ENCODE measurements at regions not wholly inside any gene's neighbourhood (a gene's known extent, or its start where the extent isn't known, plus 50 kb on each side); places are given as distances from the start of the nearest gene placed in this dataset.

DNA sequence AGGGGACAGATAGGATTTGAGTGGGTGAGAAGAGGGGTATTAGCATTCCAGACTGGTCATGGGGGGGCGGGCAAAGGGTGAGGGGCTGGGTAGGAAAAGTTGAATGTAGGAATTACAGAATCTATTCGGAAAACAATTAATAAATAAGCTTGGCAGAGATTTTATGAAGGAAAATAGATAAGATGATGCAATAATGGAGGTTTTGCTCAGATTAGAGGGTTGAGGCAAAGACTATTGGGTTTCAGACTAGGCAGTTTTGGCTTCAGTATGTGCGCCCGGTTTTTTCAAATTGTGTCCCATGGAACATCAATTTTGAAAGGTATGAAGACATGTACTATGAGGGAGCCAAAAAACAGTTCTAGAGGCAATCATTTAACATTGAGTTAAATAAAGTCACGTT lies 410.6 kb downstream of the SPRY1 start:
- TF ChIP-seq, protein P1, sequence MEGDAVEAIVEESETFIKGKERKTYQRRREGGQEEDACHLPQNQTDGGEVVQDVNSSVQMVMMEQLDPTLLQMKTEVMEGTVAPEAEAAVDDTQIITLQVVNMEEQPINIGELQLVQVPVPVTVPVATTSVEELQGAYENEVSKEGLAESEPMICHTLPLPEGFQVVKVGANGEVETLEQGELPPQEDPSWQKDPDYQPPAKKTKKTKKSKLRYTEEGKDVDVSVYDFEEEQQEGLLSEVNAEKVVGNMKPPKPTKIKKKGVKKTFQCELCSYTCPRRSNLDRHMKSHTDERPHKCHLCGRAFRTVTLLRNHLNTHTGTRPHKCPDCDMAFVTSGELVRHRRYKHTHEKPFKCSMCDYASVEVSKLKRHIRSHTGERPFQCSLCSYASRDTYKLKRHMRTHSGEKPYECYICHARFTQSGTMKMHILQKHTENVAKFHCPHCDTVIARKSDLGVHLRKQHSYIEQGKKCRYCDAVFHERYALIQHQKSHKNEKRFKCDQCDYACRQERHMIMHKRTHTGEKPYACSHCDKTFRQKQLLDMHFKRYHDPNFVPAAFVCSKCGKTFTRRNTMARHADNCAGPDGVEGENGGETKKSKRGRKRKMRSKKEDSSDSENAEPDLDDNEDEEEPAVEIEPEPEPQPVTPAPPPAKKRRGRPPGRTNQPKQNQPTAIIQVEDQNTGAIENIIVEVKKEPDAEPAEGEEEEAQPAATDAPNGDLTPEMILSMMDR (IDR thresholded peaks at IDR 0.05; ENCODE audit: low read length): no peak
- TF ChIP-seq EZH2phosphoT487 (IDR thresholded peaks at IDR 0.05; ENCODE audit: low read length) (no peak), EZH2 (optimal IDR thresholded peaks at IDR 0.05; ENCODE audit: low read depth, low read length) (no peak)
- Histone ChIP-seq H4K20me1 (ENCODE audit: insufficient read depth, low read length) (no peaks in the 10 kb centered on the region), H3K9me2 (replicated peaks; ENCODE audit: insufficient read depth, low read length) (no peaks in the 10 kb centered on the region), H3K4me3 (ENCODE audit: low read length) (no peak overlapping the region), H3K9me3 (replicated peaks; ENCODE audit: insufficient read depth, low read length) (no peaks in the 10 kb centered on the region), H3K27me3 (replicated peaks; ENCODE audit: insufficient read depth, low read length) (no peaks in the 10 kb centered on the region), H3K4me2 (ENCODE audit: low read depth, low read length) (no peak overlapping the region), H3K36me3 (replicated peaks; ENCODE audit: insufficient read depth, low read length) (no peaks in the 10 kb centered on the region), H3K79me2 (ENCODE audit: low read length) (no peaks in the 10 kb centered on the region), H3K9ac (ENCODE audit: low read length) (no peak overlapping the region), H3F3A (ENCODE audit: insufficient read depth, low read length) (no peaks in the 10 kb centered on the region), H3K27ac (ENCODE audit: low read length) (no peak overlapping the region), H2AFZ (ENCODE audit: low read length) (no peak overlapping the region), H3K4me1 (ENCODE audit: low read length) (0 out of 2 replicates have a peak, but pooled peaks cover 7% of the 10 kb centered on the region)
- DNase-seq: no peak

DNA sequence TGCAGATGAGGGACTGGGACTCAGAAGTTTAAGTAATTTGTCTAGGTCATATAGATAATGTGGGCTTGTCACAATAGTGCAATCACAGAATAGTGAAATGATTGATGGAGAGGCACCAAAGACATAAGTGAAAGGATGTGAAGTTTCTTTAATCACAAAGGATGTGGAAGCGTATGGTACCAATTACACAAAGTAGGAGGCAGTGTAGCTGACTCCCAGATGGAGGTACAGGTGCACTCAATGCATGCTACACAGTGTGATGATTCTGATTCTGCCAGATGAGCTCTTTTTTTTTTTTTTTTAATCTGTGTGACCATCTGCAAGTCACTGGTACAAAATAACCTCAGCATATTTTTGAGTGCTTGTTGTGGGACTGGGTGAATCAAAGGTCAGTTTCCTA lies 411.3 kb downstream of the SPRY1 start:
- H3K4me1 ChIP-seq (ENCODE audit: low read length): 0 out of 2 replicates have a peak, but pooled peaks cover 7% of the 10 kb centered on the region
- H2AFZ ChIP-seq (ENCODE audit: low read length): no peak overlapping the region
- no peaks in the 10 kb centered on the region for H3K36me3 ChIP-seq (replicated peaks; ENCODE audit: insufficient read depth, low read length)
- DNase-seq: no peak
- H3K9ac ChIP-seq (ENCODE audit: low read length): no peak overlapping the region
- no peaks in the 10 kb centered on the region for H4K20me1 ChIP-seq (ENCODE audit: insufficient read depth, low read length)
- no peak overlapping the region for H3K27ac ChIP-seq (ENCODE audit: low read length)
- no peak overlapping the region for H3K4me2 ChIP-seq (ENCODE audit: low read depth, low read length)
- no peak overlapping the region for H3K4me3 ChIP-seq (ENCODE audit: low read length)
- H3K79me2 ChIP-seq (ENCODE audit: low read length): no peaks in the 10 kb centered on the region
- H3K9me2 ChIP-seq (replicated peaks; ENCODE audit: insufficient read depth, low read length): no peaks in the 10 kb centered on the region
- H3K9me3 ChIP-seq (replicated peaks; ENCODE audit: insufficient read depth, low read length): no peaks in the 10 kb centered on the region
- no peaks in the 10 kb centered on the region for H3F3A ChIP-seq (ENCODE audit: insufficient read depth, low read length)
- no peaks in the 10 kb centered on the region for H3K27me3 ChIP-seq (replicated peaks; ENCODE audit: insufficient read depth, low read length)
- TF ChIP-seq, protein P1 (IDR thresholded peaks at IDR 0.05; ENCODE audit: low read length): no peak
- TF ChIP-seq EZH2 (optimal IDR thresholded peaks at IDR 0.05; ENCODE audit: low read depth, low read length): no peak
- no peak for TF ChIP-seq EZH2phosphoT487 (IDR thresholded peaks at IDR 0.05; ENCODE audit: low read length)

DNA sequence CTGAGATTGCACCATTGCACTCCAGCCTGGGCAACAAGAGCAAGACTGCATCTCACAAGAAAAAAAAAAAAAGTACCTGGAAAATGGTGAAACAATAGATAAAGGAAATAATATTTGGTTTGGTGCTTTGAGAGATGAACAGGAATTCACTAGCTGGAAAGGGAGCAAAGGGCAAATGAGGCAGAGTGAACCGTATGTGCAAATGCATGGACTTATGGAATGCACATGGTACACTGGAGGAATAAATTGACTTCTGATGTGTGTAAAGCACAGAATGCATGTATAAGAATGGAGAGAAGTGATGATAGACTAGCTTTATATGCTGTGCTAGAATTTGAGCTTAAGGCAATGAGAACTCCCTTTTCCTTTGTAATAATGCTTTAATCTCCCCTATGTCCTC lies 413.3 kb downstream of the SPRY1 start:
- no peak for TF ChIP-seq EZH2phosphoT487 (IDR thresholded peaks at IDR 0.05; ENCODE audit: low read length)
- TF ChIP-seq EZH2 (optimal IDR thresholded peaks at IDR 0.05; ENCODE audit: low read depth, low read length): no peak
- TF ChIP-seq, protein P1 (IDR thresholded peaks at IDR 0.05; ENCODE audit: low read length): no peak
- Histone ChIP-seq H3K4me1 (ENCODE audit: low read length) (0 out of 2 replicates have a peak, but pooled peaks cover 7% of the 10 kb centered on the region), H3K27me3 (replicated peaks; ENCODE audit: insufficient read depth, low read length) (no peaks in the 10 kb centered on the region), H3K9me2 (replicated peaks; ENCODE audit: insufficient read depth, low read length) (no peaks in the 10 kb centered on the region; the same call in 1 of the 2 replicates), H4K20me1 (ENCODE audit: insufficient read depth, low read length) (no peaks in the 10 kb centered on the region), H3K9me3 (replicated peaks; ENCODE audit: insufficient read depth, low read length) (no peaks in the 10 kb centered on the region), H3K36me3 (replicated peaks; ENCODE audit: insufficient read depth, low read length) (no peaks in the 10 kb centered on the region), H3K4me2 (ENCODE audit: low read depth, low read length) (no peak overlapping the region), H3K9ac (ENCODE audit: low read length) (no peak overlapping the region), H3K27ac (ENCODE audit: low read length) (no peak overlapping the region), H2AFZ (ENCODE audit: low read length) (no peak overlapping the region), H3K4me3 (ENCODE audit: low read length) (no peak overlapping the region), H3K79me2 (ENCODE audit: low read length) (no peaks in the 10 kb centered on the region), H3F3A (ENCODE audit: insufficient read depth, low read length) (no peaks in the 10 kb centered on the region)
- DNase-seq: no peak

Measured in MM.1S (cell line).